ENCODE measurements at regions not wholly inside any gene's neighbourhood (a gene's known extent, or its start where the extent isn't known, plus 50 kb on each side); places are given as distances from the start of the nearest gene placed in this dataset.

DNA sequence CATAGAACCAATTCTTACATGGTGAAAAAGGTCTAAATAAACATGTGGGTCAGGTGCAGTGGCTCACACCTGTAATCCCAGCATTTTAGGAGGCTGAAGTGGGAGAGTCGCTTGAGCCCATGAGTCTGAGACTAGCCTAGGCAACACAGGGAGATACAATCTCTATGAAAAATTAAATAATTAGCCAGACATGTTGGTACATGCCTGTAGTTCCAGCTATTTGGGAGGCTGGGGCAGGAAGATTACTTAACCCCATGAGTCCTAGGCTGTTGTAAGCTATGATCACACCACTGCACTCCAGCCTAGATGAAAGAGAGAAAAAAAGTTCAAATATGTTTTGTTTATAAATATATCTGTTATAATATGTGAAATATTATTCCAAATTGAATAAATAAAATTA lies 643.6 kb downstream of the IPMK start:
- TF ChIP-seq, protein P1, sequence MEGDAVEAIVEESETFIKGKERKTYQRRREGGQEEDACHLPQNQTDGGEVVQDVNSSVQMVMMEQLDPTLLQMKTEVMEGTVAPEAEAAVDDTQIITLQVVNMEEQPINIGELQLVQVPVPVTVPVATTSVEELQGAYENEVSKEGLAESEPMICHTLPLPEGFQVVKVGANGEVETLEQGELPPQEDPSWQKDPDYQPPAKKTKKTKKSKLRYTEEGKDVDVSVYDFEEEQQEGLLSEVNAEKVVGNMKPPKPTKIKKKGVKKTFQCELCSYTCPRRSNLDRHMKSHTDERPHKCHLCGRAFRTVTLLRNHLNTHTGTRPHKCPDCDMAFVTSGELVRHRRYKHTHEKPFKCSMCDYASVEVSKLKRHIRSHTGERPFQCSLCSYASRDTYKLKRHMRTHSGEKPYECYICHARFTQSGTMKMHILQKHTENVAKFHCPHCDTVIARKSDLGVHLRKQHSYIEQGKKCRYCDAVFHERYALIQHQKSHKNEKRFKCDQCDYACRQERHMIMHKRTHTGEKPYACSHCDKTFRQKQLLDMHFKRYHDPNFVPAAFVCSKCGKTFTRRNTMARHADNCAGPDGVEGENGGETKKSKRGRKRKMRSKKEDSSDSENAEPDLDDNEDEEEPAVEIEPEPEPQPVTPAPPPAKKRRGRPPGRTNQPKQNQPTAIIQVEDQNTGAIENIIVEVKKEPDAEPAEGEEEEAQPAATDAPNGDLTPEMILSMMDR (conservative IDR thresholded peaks at IDR 0.05 in 1 of 2, IDR thresholded peaks at IDR 0.05 in 1 of 2; ENCODE audit: extremely low read depth in 1 of 2, insufficient read depth in 1 of 2, low read depth in 1 of 2, low read length in 2 of 2), result no peak
- no peak for TF ChIP-seq EZH2 (IDR thresholded peaks at IDR 0.05; ENCODE audit: borderline replicate concordance, low read length)
